CD14-positive monocyte (primary cell): ENCODE measurements at regions not wholly inside any gene's neighbourhood (a gene's known extent, or its start where the extent isn't known, plus 50 kb on each side); places are given as distances from the start of the nearest gene placed in this dataset.

ENCODE experiments used
- DNase-seq, 3 donors: peaks; one replicate each; pipeline ENCODE4 v3.0.0-alpha.2; 2011 to 2022
- H2AFZ ChIP-seq: 2 replicates; pipeline ENCODE4 v1.6.0; 2012; ENCODE audit warnings: mild to moderate bottlenecking, low read depth, low read length, inconsistent platforms; ENCODE audit not compliant: insufficient read depth, poor library complexity, severe bottlenecking
- H3K27ac ChIP-seq, 2 donors: 1 replicate in 1 of 2; 2 replicates in 1 of 2; pipeline ENCODE4 v1.5.1; 2012 to 2013; ENCODE audit warnings: low read length in 2 of 2, control low read depth in 1 of 2, inconsistent platforms in 1 of 2, low read depth in 1 of 2, mild to moderate bottlenecking in 1 of 2
- H3K27me3 ChIP-seq, 2 donors: one replicate each; pipeline versions ENCODE4 v1.6.0 to v1.6.1; 2011 to 2013; ENCODE audit warnings: low read length in 2 of 2; ENCODE audit not compliant: control insufficient read depth in 2 of 2, insufficient read depth in 2 of 2
- H3K36me3 ChIP-seq, 2 donors: replicated peaks in 1 of 2; 1 replicate in 1 of 2; 2 replicates in 1 of 2; pipeline versions ENCODE4 v1.5.1 to v1.6.1; 2012 to 2013; ENCODE audit warnings: low read length in 2 of 2, control low read depth in 1 of 2, inconsistent platforms in 1 of 2, mild to moderate bottlenecking in 1 of 2; ENCODE audit not compliant: insufficient read depth in 2 of 2, control insufficient read depth in 1 of 2
- H3K4me1 ChIP-seq, 2 donors: 1 replicate in 1 of 2; 2 replicates in 1 of 2; pipeline versions ENCODE4 v1.5.1 to v1.6.1; 2012 to 2013; ENCODE audit warnings: low read length in 2 of 2, control low read depth in 1 of 2, inconsistent platforms in 1 of 2, mild to moderate bottlenecking in 1 of 2, moderate library complexity in 1 of 2; ENCODE audit not compliant: insufficient read depth in 2 of 2, control insufficient read depth in 1 of 2
- H3K4me2 ChIP-seq: replicated peaks from 2 replicates; pipeline ENCODE3; 2012; ENCODE audit warnings: low read length, moderate library complexity, mild to moderate bottlenecking; ENCODE audit not compliant: poor library complexity, severe bottlenecking; ENCODE audit errors: extremely low read depth
- H3K4me3 ChIP-seq, 3 experiments: fragments of 200-600 bp in 1 of 3; sonication (generic) in 1 of 3; replicated peaks in 1 of 3; 1 replicate in 2 of 3; 2 replicates in 1 of 3; pipeline ENCODE4 v1.5.1; 2011 to 2013; ENCODE audit warnings: low read length in 3 of 3, mild to moderate bottlenecking in 3 of 3, control low read depth in 2 of 3, low read depth in 2 of 3, inconsistent platforms in 1 of 3, moderate library complexity in 1 of 3
- H3K79me2 ChIP-seq: 2 replicates; pipeline ENCODE4 v1.6.0; 2012; ENCODE audit warnings: mild to moderate bottlenecking, control low read depth, inconsistent platforms, low read length, moderate library complexity; ENCODE audit not compliant: insufficient read depth
- H3K9ac ChIP-seq: 2 replicates; pipeline ENCODE4 v1.6.0; 2017; ENCODE audit warnings: low read length, mild to moderate bottlenecking; ENCODE audit not compliant: insufficient read depth, poor library complexity, severe bottlenecking
- H3K9me3 ChIP-seq, 2 donors: replicated peaks in 1 of 2; 1 replicate in 1 of 2; 2 replicates in 1 of 2; pipeline versions ENCODE4 v1.5.1 to v1.6.1; 2012 to 2013; ENCODE audit warnings: low read length in 2 of 2, control low read depth in 1 of 2; ENCODE audit not compliant: control insufficient read depth in 1 of 2, insufficient read depth in 1 of 2
- H4K20me1 ChIP-seq: 2 replicates; pipeline ENCODE4 v1.6.0; 2012; ENCODE audit warnings: mild to moderate bottlenecking, low read length, control low read depth, moderate library complexity; ENCODE audit not compliant: insufficient read depth
- H3K27ac Mint-ChIP-seq, 7 donors: one replicate each; pipeline ENCODE4 v1.8.0; 2020; ENCODE audit warnings: mild to moderate bottlenecking in 7 of 7, mixed read lengths in 7 of 7, moderate library complexity in 6 of 7, inconsistent platforms in 2 of 7
- H3K27me3 Mint-ChIP-seq, 3 donors: one replicate each; pipeline ENCODE4 v1.8.0; 2021 to 2022; ENCODE audit warnings: low read depth in 3 of 3, mild to moderate bottlenecking in 3 of 3, mixed read lengths in 3 of 3, moderate library complexity in 3 of 3, inconsistent platforms in 1 of 3
- H3K36me3 Mint-ChIP-seq, 2 donors: one replicate each; pipeline ENCODE4 v1.8.0; 2020; ENCODE audit warnings: mixed read lengths in 2 of 2, inconsistent platforms in 1 of 2, mild to moderate bottlenecking in 1 of 2
- H3K4me1 Mint-ChIP-seq: one replicate; pipeline ENCODE4 v1.8.0; 2020; ENCODE audit warnings: mild to moderate bottlenecking, mixed read lengths
- H3K4me3 Mint-ChIP-seq, 2 donors: one replicate each; pipeline ENCODE4 v1.8.0; 2020; ENCODE audit warnings: mild to moderate bottlenecking in 2 of 2, mixed read lengths in 2 of 2, moderate library complexity in 1 of 2
- H3K9me3 Mint-ChIP-seq, 7 donors: one replicate each; pipeline ENCODE4 v1.8.0; 2020 to 2022; ENCODE audit warnings: mixed read lengths in 7 of 7, mild to moderate bottlenecking in 6 of 7, moderate library complexity in 6 of 7, inconsistent platforms in 2 of 7
- CTCF ChIP-seq: fragments of 200-600 bp; IDR thresholded peaks from one replicate; pipeline ENCODE4 v1.8.0; 2022; ENCODE audit warnings: antibody characterized with exemption, mild to moderate bottlenecking
- WGBS: methylation state at CpG from one replicate; pipeline ENCODE4 v1.1.5; 2013; ENCODE audit warnings: missing lambda C conversion rate; ENCODE audit not compliant: insufficient coverage; 5-methylcytosine and 5-hydroxymethylcytosine counted together
- intact Hi-C, 2 donors: fragments of 100-400 bp; cut with micrococcal nuclease; formaldehyde crosslinking; loops; one replicate each; pipeline versions ENCODE4 v1.15.0 to v1.15.1; 2023

GRCh38 chr1:91584878-91585277 lies 84.2 kb downstream of the CDC7 start:
- no peaks in the 10 kb centered on the region for H4K20me1 ChIP-seq
- H3K79me2 ChIP-seq = no peaks in the 10 kb centered on the region
- H3K27me3 ChIP-seq = peaks cover 0 to 2% of the 10 kb centered on the region in 2 donors
- Mint-ChIP-seq H3K36me3 (no peaks in the 10 kb centered on the region), H3K27ac (no peak overlapping the region), H3K9me3 (peaks cover 3 to 6% (median 4%) of the 10 kb centered on the region in 7 donors), H3K4me1 (peaks cover 27% of the 10 kb centered on the region), H3K4me3 (peak overlapping the region in 1 of 2 donors; percentile 32), H3K27me3 (peaks cover 4 to 12% (median 6%) of the 10 kb centered on the region in 3 donors)
- peaks cover 12 to 20% of the 10 kb centered on the region in 2 donors for H3K4me1 ChIP-seq
- intact Hi-C loops = no loop called here
- no peak for TF ChIP-seq CTCF
- no peak overlapping the region for H3K4me2 ChIP-seq
- no peak for DNase-seq
- no peak overlapping the region for H2AFZ ChIP-seq
- peaks cover 0 to 5% of the 10 kb centered on the region in 2 donors for H3K9me3 ChIP-seq
- no peak overlapping the region for H3K9ac ChIP-seq
- H3K36me3 ChIP-seq = no peaks in the 10 kb centered on the region
- H3K4me3 ChIP-seq = no peak overlapping the region
- H3K27ac ChIP-seq = no peak overlapping the region
- 29% methylated on average over 3 of the region's 4 CpGs for WGBS

GRCh38 chr1:91585502-91585901 lies 84.9 kb downstream of the CDC7 start:
- Histone ChIP-seq H3K9me3 (peaks cover 0 to 5% of the 10 kb centered on the region in 2 donors), H3K4me3 (no peak overlapping the region), H4K20me1 (no peaks in the 10 kb centered on the region), H2AFZ (no peak overlapping the region), H3K4me2 (no peak overlapping the region), H3K27me3 (peaks cover 2 to 3% of the 10 kb centered on the region in 2 donors), H3K4me1 (peaks cover 12 to 20% of the 10 kb centered on the region in 2 donors), H3K27ac (no peak overlapping the region), H3K79me2 (no peaks in the 10 kb centered on the region), H3K9ac (no peak overlapping the region), H3K36me3 (no peaks in the 10 kb centered on the region)
- H3K27me3 Mint-ChIP-seq = peaks cover 4 to 12% (median 11%) of the 10 kb centered on the region in 3 donors
- no peaks in the 10 kb centered on the region for H3K36me3 Mint-ChIP-seq
- no peak overlapping the region for H3K27ac Mint-ChIP-seq
- DNase-seq = no peak
- peak overlapping the region in 1 of 2 donors; percentile 73 for H3K4me3 Mint-ChIP-seq
- no peak for TF ChIP-seq CTCF
- no CpG with 5 or more reads among the region's 5 CpGs for WGBS
- peaks cover 3 to 8% (median 4%) of the 10 kb centered on the region in 7 donors for H3K9me3 Mint-ChIP-seq
- intact Hi-C loops = no loop called here
- H3K4me1 Mint-ChIP-seq = peaks cover 27% of the 10 kb centered on the region
